GM18508 (cell line): ENCODE measurements at regions not wholly inside any gene's neighbourhood (a gene's known extent, or its start where the extent isn't known, plus 50 kb on each side); places are given as distances from the start of the nearest gene placed in this dataset.

ENCODE experiments used
- ATAC-seq: cut with Tn5 transposase; IDR thresholded peaks from one replicate; pipeline ENCODE4 v1.9.1; 2021; ENCODE audit warnings: moderate number of reproducible peaks; ENCODE audit not compliant: insufficient read depth, unreplicated experiment

DNA sequence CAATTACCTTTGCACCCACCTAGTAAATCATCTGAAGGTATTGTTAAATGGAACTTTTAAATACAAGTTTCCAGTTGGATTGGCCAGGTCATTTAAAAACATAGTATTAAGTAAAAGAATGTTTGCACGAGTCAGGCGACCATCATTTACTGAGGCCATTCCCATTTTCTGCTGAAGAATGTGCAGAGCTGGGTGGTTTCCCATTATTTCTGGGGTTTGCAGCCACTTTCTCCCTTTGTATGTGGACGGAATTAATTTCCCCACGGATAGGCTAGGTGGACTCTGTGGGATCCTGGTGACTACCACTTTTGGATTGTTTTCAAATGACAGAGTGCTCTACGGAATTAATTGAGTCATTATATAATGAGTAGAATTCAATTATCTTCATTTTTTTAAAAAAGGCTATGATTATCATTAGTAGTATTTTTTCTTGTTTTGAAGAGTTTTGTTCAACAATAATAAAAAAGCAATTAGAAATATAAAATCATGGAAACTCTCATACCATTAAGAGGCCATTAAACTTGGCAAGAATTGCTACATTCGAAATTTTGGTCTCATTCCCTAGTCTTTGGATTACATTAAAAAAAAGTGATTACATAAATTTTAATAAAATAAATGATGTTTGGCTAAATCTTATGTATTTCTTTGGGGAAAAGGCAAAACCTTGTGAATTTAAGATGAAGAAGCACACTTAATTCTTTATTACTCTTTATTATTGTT lies 120.4 kb upstream of the FZD8 start:
- no peak for ATAC-seq

DNA sequence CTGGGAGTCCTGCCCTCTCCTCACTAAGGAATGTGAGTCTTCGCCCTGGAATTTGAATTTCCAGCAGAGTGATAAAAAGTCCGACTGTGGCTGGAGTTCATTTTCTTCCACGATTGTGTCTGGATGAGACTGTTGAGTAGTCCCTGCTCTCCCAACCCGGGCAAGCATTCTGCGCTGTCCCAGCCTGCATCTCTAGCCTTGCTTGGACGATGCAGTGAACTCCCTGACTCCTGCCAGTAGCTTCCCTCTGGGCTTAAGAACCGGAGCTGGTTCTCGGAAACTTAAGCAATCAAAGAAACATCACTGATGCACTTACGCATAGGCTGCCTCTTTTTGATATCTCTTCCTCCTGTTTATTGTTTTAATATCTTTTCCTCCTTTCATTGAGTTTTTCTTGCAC lies 116.0 kb upstream of the FZD8 start:
- ATAC-seq, result no peak

GRCh38 chr10:35754519-35754918 lies 112.4 kb upstream of the FZD8 start:
- no peak for ATAC-seq

GRCh38 chr10:35752469-35753461 lies 110.7 kb upstream of the FZD8 start:
- no peak for ATAC-seq

- ATAC-seq, result no peak
Observed at GRCh38 chr10:35751347-35751746, 109.3 kb upstream of the FZD8 start.

- no peak for ATAC-seq
Observed at GRCh38 chr10:35749230-35749629, 107.1 kb upstream of the FZD8 start.

DNA sequence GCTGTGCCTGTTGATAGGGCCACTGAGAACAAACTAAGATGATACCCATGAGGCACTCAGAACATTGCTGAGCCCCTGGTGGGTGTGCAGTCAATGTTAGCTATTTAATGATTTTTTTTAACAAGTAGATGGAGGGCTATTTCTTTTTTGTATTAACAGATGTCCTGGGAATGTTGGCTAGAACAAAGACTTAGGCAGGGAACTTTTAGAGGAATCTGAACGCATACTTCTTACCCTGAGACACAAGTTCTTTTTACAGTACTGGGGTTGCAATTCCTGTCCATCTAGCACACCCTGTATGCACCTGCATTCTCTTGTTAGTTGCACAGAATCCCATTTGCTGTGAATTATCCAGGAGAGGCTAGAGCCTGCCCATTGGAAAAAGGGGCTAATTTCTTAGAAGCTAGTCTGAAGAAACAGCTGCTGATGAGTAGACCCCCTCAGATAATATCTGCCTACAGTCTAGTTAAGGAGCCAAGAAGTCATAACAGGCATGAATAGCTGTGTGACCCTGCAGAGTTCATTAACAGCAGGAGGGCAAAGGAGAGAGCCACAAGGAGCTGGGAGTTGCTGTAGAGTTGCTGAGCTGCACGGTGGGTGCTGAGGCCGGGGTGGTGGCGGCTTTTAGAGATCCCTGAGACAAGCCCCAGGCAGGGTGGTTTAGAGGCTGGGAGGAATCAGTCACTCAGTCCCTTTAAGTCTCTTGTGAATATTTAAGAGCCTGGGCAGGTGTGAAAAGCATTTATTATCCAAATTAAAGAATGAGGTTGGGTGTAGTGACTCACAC lies 103.7 kb upstream of the FZD8 start:
- no peak for ATAC-seq

DNA sequence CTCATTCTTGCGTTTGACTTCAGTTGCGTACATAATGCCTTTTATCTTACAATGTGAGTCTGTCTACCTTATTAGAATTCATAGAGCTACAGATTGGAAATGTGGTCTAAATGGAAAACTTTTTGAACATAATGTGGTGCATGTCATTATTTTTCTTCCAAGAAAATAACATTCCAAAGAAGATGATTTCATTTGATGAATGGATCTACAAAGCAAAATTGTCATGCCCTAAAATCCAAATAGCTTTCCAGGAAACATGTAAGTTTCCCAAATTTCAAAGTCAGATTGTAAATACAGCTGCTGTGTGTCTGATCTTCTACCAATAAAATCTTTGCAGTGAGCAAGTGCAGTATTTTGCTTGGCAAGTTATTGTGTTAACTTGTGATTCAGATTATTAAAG lies 101.8 kb upstream of the FZD8 start:
- no peak for ATAC-seq

GRCh38 chr10:35743351-35743750 lies 101.3 kb upstream of the FZD8 start:
- ATAC-seq, result no peak

- ATAC-seq, result no peak
Observed at GRCh38 chr10:35739998-35740397, 97.9 kb upstream of the FZD8 start.

GRCh38 chr10:35735412-35735811 lies 93.3 kb upstream of the FZD8 start:
- no peak for ATAC-seq

DNA sequence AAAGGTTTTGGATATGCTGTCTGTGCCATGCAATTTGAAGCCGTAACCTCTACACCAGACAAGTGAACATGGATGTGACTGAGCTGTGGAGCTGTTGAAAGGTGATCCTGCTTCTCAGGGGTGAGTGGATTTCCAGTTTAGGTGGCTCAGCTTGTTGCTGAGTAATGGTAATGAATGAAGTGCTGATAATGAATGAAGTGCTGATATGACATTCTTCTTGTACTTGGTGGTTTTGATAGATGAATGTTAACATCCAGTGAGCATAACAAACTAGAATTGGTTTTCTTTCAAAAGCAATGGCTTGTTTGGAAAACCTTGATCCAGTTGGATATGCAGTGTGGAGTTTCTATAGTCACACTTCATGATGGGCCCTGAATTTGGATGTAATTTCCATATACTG lies 89.7 kb upstream of the FZD8 start:
- no peak for ATAC-seq

DNA sequence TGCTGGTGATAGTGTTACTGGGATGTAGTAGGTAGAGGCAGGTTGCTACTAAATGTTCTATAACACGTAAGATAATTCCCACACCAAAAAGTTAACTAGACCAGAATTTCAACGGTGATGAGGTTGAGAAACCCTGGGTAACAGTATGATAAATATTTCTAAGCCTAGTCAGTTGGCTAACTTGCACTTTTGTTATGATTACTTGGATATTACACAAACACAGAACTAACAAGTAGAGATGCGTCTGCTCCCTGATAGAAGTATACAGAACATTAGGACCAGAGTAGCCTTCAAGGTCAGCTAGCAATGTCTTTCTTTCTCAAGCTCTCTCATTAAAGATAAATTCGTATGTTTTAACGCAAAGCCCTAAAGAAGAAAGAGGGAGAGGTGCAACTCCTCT lies 86.2 kb upstream of the FZD8 start:
- ATAC-seq, result no peak

- ATAC-seq, result no peak
Observed at GRCh38 chr10:35726846-35727245, 84.8 kb upstream of the FZD8 start.

GRCh38 chr10:35723992-35724391 lies 81.9 kb upstream of the FZD8 start:
- ATAC-seq, result no peak

DNA sequence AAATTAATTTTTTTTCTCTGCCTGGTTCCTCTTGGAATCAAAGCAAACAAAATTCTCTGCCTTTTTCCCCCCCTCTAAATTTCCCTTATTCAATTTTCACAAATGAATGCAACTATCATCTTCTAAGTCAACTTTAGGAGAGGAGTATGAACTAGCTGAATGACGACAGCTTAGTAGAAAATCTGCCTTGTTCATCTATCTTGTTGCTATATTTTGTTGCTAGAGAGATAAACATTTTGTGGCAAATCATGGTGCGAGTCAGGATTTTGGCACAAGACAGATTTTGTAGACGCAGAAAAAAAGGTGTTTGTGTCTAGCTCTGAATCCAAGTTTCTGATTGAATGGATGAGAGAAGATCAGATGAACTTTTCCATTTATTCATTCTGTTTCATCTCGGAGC lies 81.0 kb upstream of the FZD8 start:
- ATAC-seq, result no peak

DNA sequence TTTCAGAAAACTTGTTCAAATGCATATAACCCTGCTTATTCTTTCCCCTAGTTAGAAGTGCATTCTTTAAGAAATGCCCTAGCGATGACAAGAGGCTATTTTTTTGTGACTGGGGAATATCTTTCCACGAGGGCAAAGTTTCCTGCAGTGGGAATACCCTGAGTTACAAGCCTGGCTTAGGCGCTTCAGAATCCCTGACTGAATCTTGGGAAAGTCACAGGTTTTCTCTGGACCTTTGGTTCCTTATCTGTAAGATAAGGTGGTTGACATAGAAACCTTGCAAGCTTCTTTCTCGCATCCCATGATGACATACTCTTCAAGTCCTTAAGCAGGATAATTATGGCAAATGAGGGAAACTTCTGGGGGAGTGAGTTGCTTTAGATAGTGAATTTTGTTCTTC lies 80.5 kb upstream of the FZD8 start:
- no peak for ATAC-seq

- no peak for ATAC-seq
Observed at GRCh38 chr10:35722226-35722625, 80.1 kb upstream of the FZD8 start.

DNA sequence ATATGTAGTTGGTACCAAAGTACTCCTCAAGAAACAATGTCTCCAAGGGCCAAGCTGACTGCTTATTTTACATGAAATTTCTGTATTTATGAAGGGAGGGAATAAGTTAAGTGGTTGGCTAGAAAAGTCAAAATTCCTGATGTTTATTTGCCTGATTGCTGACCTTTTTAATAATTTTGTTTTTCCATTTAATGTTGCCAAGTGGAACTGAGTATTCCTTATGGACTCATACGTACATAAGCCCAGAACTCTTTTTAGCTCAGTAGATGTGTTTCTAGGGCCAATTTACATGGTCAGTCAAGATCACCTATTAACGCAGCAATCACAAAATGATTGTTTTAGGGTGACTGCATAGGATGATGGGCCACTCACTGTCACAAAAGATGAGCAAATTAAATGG lies 78.3 kb upstream of the FZD8 start:
- ATAC-seq, result no peak

DNA sequence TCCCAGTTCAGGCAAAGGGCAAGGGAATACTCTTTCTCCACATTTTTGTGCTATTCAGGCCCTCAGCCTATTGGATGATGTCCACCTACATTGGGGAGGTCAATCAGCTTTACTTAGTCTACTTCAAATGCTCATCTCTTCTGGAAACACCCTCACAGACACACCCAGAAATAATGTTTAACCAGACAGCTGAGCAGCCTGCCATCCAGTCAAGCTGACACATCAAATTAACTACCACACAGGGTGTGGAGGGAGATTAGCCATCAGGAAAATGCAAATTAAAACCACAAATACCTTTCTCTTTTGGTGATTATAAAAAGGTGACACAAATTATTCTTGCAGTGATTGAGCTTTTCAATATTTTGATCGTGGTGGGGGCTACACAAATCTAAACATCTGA lies 74.7 kb upstream of the FZD8 start:
- no peak for ATAC-seq

DNA sequence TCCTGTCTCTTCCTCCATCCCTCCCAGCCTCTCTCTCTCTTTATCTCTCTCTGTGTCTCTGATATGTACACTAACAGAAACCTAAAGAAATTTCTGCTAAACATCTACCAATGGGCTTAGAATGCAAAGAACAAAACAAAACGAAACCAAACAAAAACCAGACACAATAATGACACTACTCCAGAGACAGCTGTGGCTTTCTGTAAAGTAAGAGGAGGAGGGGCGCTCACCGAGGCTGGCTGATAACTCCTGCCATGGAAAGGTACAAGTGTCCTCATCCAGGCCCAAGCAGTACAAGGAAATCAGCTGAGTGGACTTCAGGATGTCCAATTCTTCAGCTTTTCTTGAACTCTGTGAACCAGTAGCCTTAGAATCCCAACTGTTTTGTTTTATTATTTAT lies 70.4 kb upstream of the FZD8 start:
- ATAC-seq, result no peak
